Fibroblast of upper back skin (primary cell): ENCODE measurements at regions not wholly inside any gene's neighbourhood (a gene's known extent, or its start where the extent isn't known, plus 50 kb on each side); places are given as distances from the start of the nearest gene placed in this dataset.
A peak's percentile ranks its signal among the peaks of the same experiment; 100 is the strongest.
"Not testable (repeated sequence)": the region's sequence is repeated elsewhere in the genome, so short reads cannot be mapped to it uniquely, and the experiment has no call there.

Experiments
- DNase-seq: peaks from one replicate; pipeline ENCODE4 v3.0.0-alpha.2; 2013

DNA sequence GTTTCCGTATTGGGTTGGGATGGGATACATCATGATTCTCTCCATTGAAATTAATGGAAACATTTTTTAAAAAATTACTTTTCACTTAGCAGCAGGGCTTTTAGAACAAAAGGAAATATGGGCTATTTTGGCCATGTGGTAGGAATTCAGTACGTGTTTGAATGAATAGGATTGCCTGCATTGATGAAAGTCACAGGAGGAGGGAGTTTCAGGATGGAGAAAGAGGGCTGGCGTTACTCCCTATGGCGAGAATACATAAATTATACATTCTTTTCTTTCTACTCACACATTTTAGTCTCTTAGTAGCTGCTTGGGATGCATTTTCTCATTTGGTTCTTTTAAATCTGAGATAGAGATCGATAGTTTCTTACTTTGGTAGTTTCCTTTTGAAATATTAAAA is 100.3 kb upstream of the PDHA1 start:
- DNase-seq = peak; percentile 33

GRCh38 chrX:19244921-19245320 is 98.8 kb upstream of the PDHA1 start:
- not testable (repeated sequence) for DNase-seq

- no peak for DNase-seq
Observed at GRCh38 chrX:19245711-19246269, 97.9 kb upstream of the PDHA1 start.

- DNase-seq = peak; percentile 53
Observed at GRCh38 chrX:19256986-19257385, 86.7 kb upstream of the PDHA1 start.

DNA sequence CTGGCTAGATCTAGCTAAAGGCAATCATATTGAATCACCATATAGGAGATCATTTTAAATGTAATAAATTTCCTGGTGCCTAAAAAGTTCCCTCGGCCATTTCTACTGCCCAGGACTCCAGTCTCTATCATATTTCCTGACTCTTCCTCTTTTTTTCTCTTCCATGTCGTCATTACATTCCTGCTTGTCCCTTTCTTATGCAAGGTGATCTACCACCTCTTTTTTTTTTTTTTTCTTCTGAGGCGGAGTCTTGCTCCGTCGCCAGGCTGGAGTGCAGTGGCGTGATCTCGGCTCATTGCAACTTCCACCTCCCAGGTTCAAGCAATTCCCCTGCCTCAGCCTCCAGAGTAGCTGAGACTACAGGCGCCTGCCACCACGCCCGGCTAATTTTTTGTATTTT is 82.7 kb upstream of the PDHA1 start:
- not testable (repeated sequence) for DNase-seq

GRCh38 chrX:19270727-19271126 is 73.0 kb upstream of the PDHA1 start:
- DNase-seq = no peak

DNA sequence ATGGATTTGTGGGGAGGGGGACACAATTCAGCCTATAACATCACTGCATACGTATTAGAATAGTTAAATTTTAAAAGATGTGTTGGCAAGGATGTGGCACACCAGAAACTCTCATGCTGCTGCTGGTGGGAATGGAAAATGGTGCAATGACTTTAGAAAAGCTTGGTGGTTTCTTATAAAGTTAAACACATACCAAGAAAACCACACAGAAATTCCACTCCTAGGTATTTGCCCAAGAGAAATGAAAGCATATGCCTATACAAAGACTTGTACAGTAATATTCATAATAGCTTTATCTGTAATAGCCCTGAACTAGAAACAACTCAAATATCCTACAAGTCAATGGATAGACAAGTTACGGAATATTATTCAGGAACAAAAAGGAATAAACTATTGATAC is 71.3 kb upstream of the PDHA1 start:
- peak; percentile 39 for DNase-seq

- DNase-seq = no peak
Observed at GRCh38 chrX:19280636-19281035, 63.1 kb upstream of the PDHA1 start.

DNA sequence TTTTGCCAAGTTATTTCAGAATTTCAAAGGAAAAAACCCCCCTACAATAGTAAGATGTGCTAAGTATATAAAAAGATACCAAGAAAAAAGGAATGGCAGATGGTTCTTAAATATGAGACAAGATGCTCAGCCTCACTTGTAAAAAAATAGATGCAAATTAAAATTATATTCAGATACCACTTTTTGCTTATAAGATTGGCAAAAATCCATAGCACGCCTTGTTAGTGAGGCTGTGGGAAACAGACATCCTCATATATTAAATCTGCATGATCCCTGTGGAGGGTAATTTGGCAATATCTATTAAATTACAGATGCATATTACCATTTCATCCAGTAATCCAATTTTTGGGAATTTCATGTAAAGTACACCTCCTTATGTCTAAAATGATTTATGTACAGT is 62.5 kb upstream of the PDHA1 start:
- DNase-seq = no peak

- DNase-seq = no peak
Observed at GRCh38 chrX:19283597-19284339, 60.0 kb upstream of the PDHA1 start.

DNA sequence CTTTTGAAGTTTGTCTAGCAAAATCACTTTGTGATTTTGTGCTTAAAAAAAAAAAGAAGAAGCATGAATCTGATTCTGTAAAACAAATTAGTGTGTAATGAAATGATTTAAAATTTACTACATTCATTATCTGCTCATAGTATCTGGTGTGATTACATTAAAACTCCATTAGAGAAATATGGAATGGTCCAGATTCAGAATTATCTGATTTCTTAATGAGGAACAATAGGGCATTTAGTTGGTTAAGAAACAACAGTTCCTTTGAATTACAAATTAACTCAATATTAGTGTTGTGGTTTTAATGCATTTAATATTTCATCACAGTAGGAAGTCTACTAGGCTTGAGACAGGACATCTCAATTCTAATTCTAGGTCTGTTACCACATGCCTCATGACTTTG is 57.9 kb upstream of the PDHA1 start:
- DNase-seq = no peak

DNA sequence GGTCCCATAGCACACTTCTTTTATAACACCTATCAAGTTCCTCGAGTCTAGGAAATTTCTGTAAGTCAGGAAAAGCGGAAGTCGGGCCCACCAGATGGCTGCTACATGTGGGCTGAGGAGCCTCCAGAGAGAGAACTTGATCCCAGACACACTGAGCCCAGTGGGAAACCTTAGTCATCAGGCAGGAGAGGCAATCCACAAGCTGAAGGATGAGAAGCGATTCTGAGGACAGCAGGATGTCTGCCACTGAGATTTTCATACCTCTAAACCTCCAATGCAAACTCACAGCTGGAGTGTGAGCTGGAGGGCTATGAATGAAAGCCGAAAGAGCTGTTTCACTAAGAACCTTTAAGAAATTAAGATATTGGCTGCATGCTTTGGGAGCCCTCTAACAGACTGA is 52.6 kb upstream of the PDHA1 start:
- DNase-seq = peak; percentile 13

- no peak for DNase-seq
Observed at GRCh38 chrX:19293606-19294325, 50.0 kb upstream of the PDHA1 start.
